ENCODE measurements at regions not wholly inside any gene's neighbourhood (a gene's known extent, or its start where the extent isn't known, plus 50 kb on each side); places are given as distances from the start of the nearest gene placed in this dataset.

GRCh38 chr17:69810326-69810965 lies 264.6 kb upstream of the KCNJ16 start:
- ATAC-seq (no peak), DNase-seq (no peak)
- 89% methylated on average over 6 of the region's 6 CpGs for WGBS
- Histone ChIP-seq H3K27me3 (ENCODE audit: control insufficient read depth, insufficient read depth) (no peaks in the 10 kb centered on the region), H3K9me3 (ENCODE audit: control insufficient read depth, low read length) (no peaks in the 10 kb centered on the region), H3K4me3 (ENCODE audit: low read length) (no peak overlapping the region), H3K27ac (ENCODE audit: low read length) (no peak overlapping the region), H3K4me1 (ENCODE audit: control insufficient read depth, insufficient read depth, low read length) (no peaks in the 10 kb centered on the region)
- intact Hi-C loops (cut with DNase I) = no loop called here

- no peak for ATAC-seq
- H3K9me3 ChIP-seq (ENCODE audit: control insufficient read depth, low read length) = no peaks in the 10 kb centered on the region
- WGBS = 88% methylated on average over 4 of the region's 4 CpGs
- no peak overlapping the region for H3K4me3 ChIP-seq (ENCODE audit: low read length)
- H3K27me3 ChIP-seq (ENCODE audit: control insufficient read depth, insufficient read depth) = no peaks in the 10 kb centered on the region
- intact Hi-C loops (cut with DNase I) = no loop called here
- no peaks in the 10 kb centered on the region for H3K4me1 ChIP-seq (ENCODE audit: control insufficient read depth, insufficient read depth, low read length)
- H3K27ac ChIP-seq (ENCODE audit: low read length) = no peak overlapping the region
- DNase-seq = no peak
These were observed 262.7 kb upstream of the KCNJ16 start for GRCh38 chr17:69812240-69812837.

- Histone ChIP-seq H3K9me3 (ENCODE audit: control insufficient read depth, low read length) (no peaks in the 10 kb centered on the region), H3K27ac (ENCODE audit: low read length) (no peak overlapping the region), H3K4me3 (ENCODE audit: low read length) (no peak overlapping the region), H3K4me1 (ENCODE audit: control insufficient read depth, insufficient read depth, low read length) (no peaks in the 10 kb centered on the region), H3K27me3 (ENCODE audit: control insufficient read depth, insufficient read depth) (no peaks in the 10 kb centered on the region)
- ATAC-seq (no peak), DNase-seq (no peak)
- intact Hi-C loops (cut with DNase I) = no loop called here
- 67% methylated on average over 2 of the region's 2 CpGs for WGBS
These were observed 261.0 kb upstream of the KCNJ16 start for GRCh38 chr17:69814031-69814430.

- H3K9me3 ChIP-seq (ENCODE audit: control insufficient read depth, low read length) = no peaks in the 10 kb centered on the region
- intact Hi-C loops (cut with DNase I) = no loop called here
These were observed 259.6 kb upstream of the KCNJ16 start for GRCh38 chr17:69815406-69815805.

GRCh38 chr17:69818467-69818866 lies 256.6 kb upstream of the KCNJ16 start:
- no peak for DNase-seq
- H3K4me1 ChIP-seq (ENCODE audit: control insufficient read depth, insufficient read depth, low read length) = no peaks in the 10 kb centered on the region
- no peaks in the 10 kb centered on the region for H3K27me3 ChIP-seq (ENCODE audit: control insufficient read depth, insufficient read depth)
- H3K4me3 ChIP-seq (ENCODE audit: low read length) = no peak overlapping the region
- 39% methylated on average over 6 of the region's 6 CpGs for WGBS
- H3K27ac ChIP-seq (ENCODE audit: low read length) = no peak overlapping the region
- no peaks in the 10 kb centered on the region for H3K9me3 ChIP-seq (ENCODE audit: control insufficient read depth, low read length)
- no peak for ATAC-seq
- intact Hi-C loops (cut with DNase I) = no loop called here

More at GRCh38 chr17:69815406-69815805, 259.6 kb upstream of the KCNJ16 start:
- no peaks in the 10 kb centered on the region for H3K27me3 ChIP-seq (ENCODE audit: control insufficient read depth, insufficient read depth)
- no peak overlapping the region for H3K4me3 ChIP-seq (ENCODE audit: low read length)
- H3K27ac ChIP-seq (ENCODE audit: low read length) = no peak overlapping the region
- DNase-seq = no peak
- 56% methylated on average over 4 of the region's 4 CpGs for WGBS
- no peaks in the 10 kb centered on the region for H3K4me1 ChIP-seq (ENCODE audit: control insufficient read depth, insufficient read depth, low read length)
- ATAC-seq = no peak

- no peaks in the 10 kb centered on the region for H3K4me1 ChIP-seq (ENCODE audit: control insufficient read depth, insufficient read depth, low read length)
- intact Hi-C loops (cut with DNase I) = no loop called here
- no peaks in the 10 kb centered on the region for H3K27me3 ChIP-seq (ENCODE audit: control insufficient read depth, insufficient read depth)
- no peak overlapping the region for H3K27ac ChIP-seq (ENCODE audit: low read length)
- H3K9me3 ChIP-seq (ENCODE audit: control insufficient read depth, low read length) = no peaks in the 10 kb centered on the region
- 75% methylated on average over 5 of the region's 5 CpGs for WGBS
- DNase-seq (no peak), ATAC-seq (no peak)
- H3K4me3 ChIP-seq (ENCODE audit: low read length) = no peak overlapping the region
These were observed 255.5 kb upstream of the KCNJ16 start for GRCh38 chr17:69819316-69820087.

GRCh38 chr17:69820876-69821473 lies 254.1 kb upstream of the KCNJ16 start:
- DNase-seq (no peak), ATAC-seq (no peak)
- Histone ChIP-seq H3K4me1 (ENCODE audit: control insufficient read depth, insufficient read depth, low read length) (no peaks in the 10 kb centered on the region), H3K4me3 (ENCODE audit: low read length) (no peak overlapping the region), H3K27me3 (ENCODE audit: control insufficient read depth, insufficient read depth) (no peaks in the 10 kb centered on the region), H3K9me3 (ENCODE audit: control insufficient read depth, low read length) (no peaks in the 10 kb centered on the region), H3K27ac (ENCODE audit: low read length) (no peak overlapping the region)
- intact Hi-C loops (cut with DNase I) = no loop called here
- 95% methylated on average over 6 of the region's 6 CpGs for WGBS

- 95% methylated on average over 8 of the region's 8 CpGs for WGBS
- ATAC-seq = no peak
- intact Hi-C loops (cut with DNase I) = no loop called here
- no peaks in the 10 kb centered on the region for H3K9me3 ChIP-seq (ENCODE audit: control insufficient read depth, low read length)
- H3K4me1 ChIP-seq (ENCODE audit: control insufficient read depth, insufficient read depth, low read length) = no peaks in the 10 kb centered on the region
- no peaks in the 10 kb centered on the region for H3K27me3 ChIP-seq (ENCODE audit: control insufficient read depth, insufficient read depth)
- no peak overlapping the region for H3K27ac ChIP-seq (ENCODE audit: low read length)
- DNase-seq = no peak
- H3K4me3 ChIP-seq (ENCODE audit: low read length) = no peak overlapping the region
These were observed 252.6 kb upstream of the KCNJ16 start for GRCh38 chr17:69822314-69822875.

GRCh38 chr17:69828087-69828486 lies 246.9 kb upstream of the KCNJ16 start:
- WGBS = 24% methylated on average over 6 of the region's 6 CpGs
- Histone ChIP-seq H3K27ac (ENCODE audit: low read length) (no peak overlapping the region), H3K9me3 (ENCODE audit: control insufficient read depth, low read length) (no peaks in the 10 kb centered on the region), H3K27me3 (ENCODE audit: control insufficient read depth, insufficient read depth) (no peaks in the 10 kb centered on the region), H3K4me1 (ENCODE audit: control insufficient read depth, insufficient read depth, low read length) (no peaks in the 10 kb centered on the region), H3K4me3 (ENCODE audit: low read length) (no peak overlapping the region)
- peak; percentile 50 to 64 (median 54) for DNase-seq
- intact Hi-C loops (cut with DNase I) = no loop called here
- peak; percentile 57 to 88 for ATAC-seq

GRCh38 chr17:69834494-69834893 lies 240.5 kb upstream of the KCNJ16 start:
- 89% methylated on average over 2 of the region's 2 CpGs for WGBS
- ATAC-seq (no peak), DNase-seq (no peak)
- Histone ChIP-seq H3K4me3 (ENCODE audit: low read length) (no peak overlapping the region), H3K27me3 (ENCODE audit: control insufficient read depth, insufficient read depth) (no peaks in the 10 kb centered on the region), H3K9me3 (ENCODE audit: control insufficient read depth, low read length) (no peaks in the 10 kb centered on the region), H3K4me1 (ENCODE audit: control insufficient read depth, insufficient read depth, low read length) (no peaks in the 10 kb centered on the region), H3K27ac (ENCODE audit: low read length) (no peak overlapping the region)
- intact Hi-C loops (cut with DNase I) = no loop called here

GRCh38 chr17:69851736-69852135 lies 223.3 kb upstream of the KCNJ16 start:
- DNase-seq (no peak), ATAC-seq (no peak)
- H3K9me3 ChIP-seq (ENCODE audit: control insufficient read depth, low read length) = no peaks in the 10 kb centered on the region
- no peaks in the 10 kb centered on the region for H3K27me3 ChIP-seq (ENCODE audit: control insufficient read depth, insufficient read depth)
- 94% methylated on average over 4 of the region's 4 CpGs for WGBS
- H3K4me1 ChIP-seq (ENCODE audit: control insufficient read depth, insufficient read depth, low read length) = no peaks in the 10 kb centered on the region
- no peak overlapping the region for H3K4me3 ChIP-seq (ENCODE audit: low read length)
- intact Hi-C loops (cut with DNase I) = no loop called here
- H3K27ac ChIP-seq (ENCODE audit: low read length) = no peak overlapping the region
